GM18951 (cell line): ENCODE measurements at regions not wholly inside any gene's neighbourhood (a gene's known extent, or its start where the extent isn't known, plus 50 kb on each side); places are given as distances from the start of the nearest gene placed in this dataset.

Experiments used
- POLR2A ChIP-seq: IDR thresholded peaks from 4 replicates; pipeline ENCODE4 v1.6.1; 2011; ENCODE audit warnings: mild to moderate bottlenecking; ENCODE audit not compliant: insufficient read length, insufficient read depth; ENCODE audit errors: extremely low read depth
- in situ Hi-C: fragments of 300-500 bp; cut with MboI; formaldehyde crosslinking; loops from one replicate; pipeline ENCODE4 v1.12.0; 2022; ENCODE audit warnings: low sequenced_read_pairs, mixed read lengths, inconsistent platforms; ENCODE audit not compliant: unreplicated experiment

- TF ChIP-seq POLR2A: no peak
- in situ Hi-C loops: no loop called here
Observed at GRCh38 chr12:94829552-94829951, 173.9 kb downstream of the NDUFA12 start.

- no peak for TF ChIP-seq POLR2A
- in situ Hi-C loops: loop anchor here (10.0 kb wide), 1 partner anchor 46 kb away; no protein-coding TSS in a partner anchor
Observed at GRCh38 chr12:94819011-94819410, 168.7 kb upstream of the TMCC3 start.

GRCh38 chr12:94817695-94818075 lies 167.3 kb upstream of the TMCC3 start:
- in situ Hi-C loops: loop anchor here (10.0 kb wide), 1 partner anchor 47 kb away; no protein-coding TSS in a partner anchor
- no peak for TF ChIP-seq POLR2A

GRCh38 chr12:94817201-94817600 lies 166.8 kb upstream of the TMCC3 start:
- in situ Hi-C loops: loop anchor here (10.0 kb wide), 1 partner anchor 48 kb away; no protein-coding TSS in a partner anchor

- in situ Hi-C loops: loop anchor here (10.0 kb wide), 1 partner anchor 48 kb away; no protein-coding TSS in a partner anchor
Observed at GRCh38 chr12:94816746-94817145, 166.4 kb upstream of the TMCC3 start.

- in situ Hi-C loops: loop anchor here (10.0 kb wide), 1 partner anchor 49 kb away; no protein-coding TSS in a partner anchor
- no peak for TF ChIP-seq POLR2A
Observed at GRCh38 chr12:94815958-94816357, 165.6 kb upstream of the TMCC3 start.

GRCh38 chr12:94815450-94815849 lies 165.1 kb upstream of the TMCC3 start:
- no peak for TF ChIP-seq POLR2A
- in situ Hi-C loops: loop anchor here (10.0 kb wide), 1 partner anchor 49 kb away; no protein-coding TSS in a partner anchor

GRCh38 chr12:94813314-94813713 lies 163.0 kb upstream of the TMCC3 start:
- in situ Hi-C loops: loop anchor here (10.0 kb wide), 1 partner anchor 51 kb away; no protein-coding TSS in a partner anchor
- no peak for TF ChIP-seq POLR2A

GRCh38 chr12:94812345-94812744 lies 162.0 kb upstream of the TMCC3 start:
- in situ Hi-C loops: loop anchor here (10.0 kb wide), 1 partner anchor 52 kb away; no protein-coding TSS in a partner anchor
- TF ChIP-seq POLR2A: no peak

GRCh38 chr12:94811611-94812010 lies 161.3 kb upstream of the TMCC3 start:
- in situ Hi-C loops: loop anchor here (10.0 kb wide), 1 partner anchor 53 kb away; no protein-coding TSS in a partner anchor
- no peak for TF ChIP-seq POLR2A

- TF ChIP-seq POLR2A: no peak
Observed at GRCh38 chr12:94807951-94808350, 157.6 kb upstream of the TMCC3 start.

GRCh38 chr12:94806617-94807016 lies 156.3 kb upstream of the TMCC3 start:
- no peak for TF ChIP-seq POLR2A
- in situ Hi-C loops: no loop called here

More at GRCh38 chr12:94807951-94808350, 157.6 kb upstream of the TMCC3 start:
- in situ Hi-C loops: no loop called here

GRCh38 chr12:94805749-94806529 lies 155.6 kb upstream of the TMCC3 start:
- in situ Hi-C loops: no loop called here
- no peak for TF ChIP-seq POLR2A

- in situ Hi-C loops: no loop called here
- TF ChIP-seq POLR2A: no peak
Observed at GRCh38 chr12:94803939-94804338, 153.6 kb upstream of the TMCC3 start.

- in situ Hi-C loops: no loop called here
- no peak for TF ChIP-seq POLR2A
Observed at GRCh38 chr12:94802796-94803195, 152.4 kb upstream of the TMCC3 start.
